HCT116 (cell line): ENCODE measurements at regions not wholly inside any gene's neighbourhood (a gene's known extent, or its start where the extent isn't known, plus 50 kb on each side); places are given as distances from the start of the nearest gene placed in this dataset.

Source experiments
- ATAC-seq: fragments of 200-7000 bp; cut with Tn5 transposase; 2 replicates; pipeline ENCODE4 v1.9.1; 2020; ENCODE audit warnings: mild to moderate bottlenecking, moderate library complexity
- BruUV-seq: library from RNA; stranded (reverse); fragments of 400-500 nt; replicated peaks from 2 replicates; lab custom pipeline; 2021; lab: Mats Ljungman, UMichigan
- CTCF ChIA-PET: fragments of 300-600 bp; sonication (Branson Sonifier 250); formaldehyde crosslinking; loops from one replicate; lab custom pipeline; 2021; ENCODE audit warnings: antibody characterized with exemption; lab: Charles Lee
- POLR2A ChIA-PET: fragments of 300-600, 350-600 bp; sonication (Branson Sonifier 250); formaldehyde crosslinking; loops from one replicate; lab custom pipeline; 2021; ENCODE audit warnings: antibody characterized with exemption; lab: Charles Lee
- RAD21 ChIA-PET, 2 experiments: fragments of 300-600 bp; sonication (Branson Sonifier 250); formaldehyde crosslinking; loops; one replicate each; lab custom pipeline; 2023; ENCODE audit warnings: low total read pairs in 2 of 2; ENCODE audit not compliant: uncharacterized antibody in 2 of 2, unreplicated experiment in 2 of 2, low non-redundant PET in 1 of 2; lab: Charles Lee
- DNase-seq: peaks from one replicate; pipeline ENCODE4 v3.0.0-alpha.2; 2010; ENCODE audit warnings: low read depth, low spot score
- H2AFZ ChIP-seq: fragments of 200-600 bp; shearing (Covaris generic), sonication (generic); 2 replicates; pipeline ENCODE4 v1.6.1; 2017; ENCODE audit warnings: low read depth, mixed run types, mixed read lengths, antibody characterized with exemption, low read length; ENCODE audit not compliant: poor library complexity, severe bottlenecking
- H3K27ac ChIP-seq: 2 replicates; pipeline ENCODE4 v1.5.1; 2012; ENCODE audit warnings: low read depth, low read length
- H3K27me3 ChIP-seq: fragments of 200-600 bp; sonication (generic); 2 replicates; pipeline ENCODE4 v1.6.1; 2016; ENCODE audit warnings: mixed run types, low read length, mixed read lengths; ENCODE audit not compliant: insufficient read depth
- H3K36me3 ChIP-seq, 2 experiments: fragments of 200-500 bp in 1 of 2; fragments of 200-600 bp in 1 of 2; sonication (Bioruptor generic) in 1 of 2; sonication (generic) in 1 of 2; 2 replicates each; pipeline versions ENCODE4 v1.5.1 to v1.6.1; 2014 to 2016; ENCODE audit warnings: low read length in 2 of 2, inconsistent platforms in 1 of 2, mixed read lengths in 1 of 2, mixed run types in 1 of 2; ENCODE audit not compliant: insufficient read depth in 2 of 2, control insufficient read depth in 1 of 2
- H3K4me1 ChIP-seq, 2 experiments: fragments of 200-600 bp in 1 of 2; sonication (generic) in 1 of 2; 2 replicates each; pipeline versions ENCODE4 v1.5.1 to v1.6.1; 2012 to 2017; ENCODE audit warnings: low read length in 2 of 2, inconsistent platforms in 1 of 2, mild to moderate bottlenecking in 1 of 2, mixed read lengths in 1 of 2, mixed run types in 1 of 2, moderate library complexity in 1 of 2; ENCODE audit not compliant: insufficient read depth in 2 of 2, control insufficient read depth in 1 of 2
- H3K4me2 ChIP-seq: fragments of 200-600 bp; sonication (generic); 2 replicates; pipeline ENCODE4 v1.6.1; 2017; ENCODE audit warnings: mixed run types, low read length, mixed read lengths
- H3K4me3 ChIP-seq, 2 experiments: fragments of 200-600 bp in 1 of 2; sonication (generic) in 1 of 2; replicated peaks in 1 of 2; 2 replicates each; pipeline ENCODE4 v1.5.1; 2011 to 2016; ENCODE audit warnings: low read length in 2 of 2, control low read depth in 1 of 2, low read depth in 1 of 2, mild to moderate bottlenecking in 1 of 2, mixed read lengths in 1 of 2, mixed run types in 1 of 2
- H3K79me2 ChIP-seq: fragments of 200-600 bp; sonication (generic); 2 replicates; pipeline ENCODE4 v1.6.1; 2017; ENCODE audit warnings: mild to moderate bottlenecking, mixed run types, low read length, moderate library complexity, mixed read lengths; ENCODE audit not compliant: insufficient read depth
- H3K9ac ChIP-seq: fragments of 200-600 bp; sonication (generic); 2 replicates; pipeline ENCODE4 v1.6.1; 2016; ENCODE audit warnings: low read length, mixed read lengths
- H3K9me2 ChIP-seq: fragments of 200-600 bp; sonication (generic), shearing (Covaris generic); 2 replicates; pipeline ENCODE4 v1.6.1; 2017; ENCODE audit warnings: mixed run types, mild to moderate bottlenecking, moderate library complexity; ENCODE audit not compliant: insufficient read depth
- H3K9me3 ChIP-seq, 2 experiments: fragments of 200-500 bp in 1 of 2; fragments of 200-600 bp in 1 of 2; sonication (Bioruptor generic) in 1 of 2; sonication (generic) in 1 of 2; 2 replicates each; pipeline ENCODE4 v1.6.1; 2014 to 2017; ENCODE audit warnings: low read length in 2 of 2, mixed read lengths in 2 of 2, inconsistent platforms in 1 of 2, low read depth in 1 of 2, mild to moderate bottlenecking in 1 of 2, mixed run types in 1 of 2, moderate library complexity in 1 of 2; ENCODE audit not compliant: control insufficient read depth in 1 of 2, insufficient read depth in 1 of 2
- H4K20me1 ChIP-seq: fragments of 200-600 bp; sonication (generic), shearing (Covaris generic); 2 replicates; pipeline ENCODE4 v1.6.1; 2017; ENCODE audit warnings: mixed run types, mild to moderate bottlenecking, moderate library complexity; ENCODE audit not compliant: insufficient read depth
- CBX3 ChIP-seq: IDR thresholded peaks from 2 replicates; pipeline ENCODE4 v1.6.1; 2012; ENCODE audit warnings: low read depth
- ELF1 ChIP-seq: IDR thresholded peaks from 2 replicates; pipeline ENCODE4 v1.6.1; 2012; ENCODE audit warnings: low read depth, borderline replicate concordance
- EZH2phosphoT487 ChIP-seq: fragments of 200-600 bp; IDR thresholded peaks from 2 replicates; pipeline ENCODE4 v1.6.1; 2018; ENCODE audit warnings: antibody characterized with exemption, borderline replicate concordance
- FOSL1 ChIP-seq: IDR thresholded peaks from 2 replicates; pipeline ENCODE4 v1.6.1; 2012; ENCODE audit warnings: low read depth
- JUND ChIP-seq: IDR thresholded peaks from 2 replicates; pipeline ENCODE4 v1.6.1; 2012
- POLR2A ChIP-seq: IDR thresholded peaks from 2 replicates; pipeline ENCODE4 v1.7.0; 2011; ENCODE audit warnings: borderline replicate concordance; ENCODE audit not compliant: insufficient read depth, insufficient read length; ENCODE audit errors: extremely low read depth
- SRF ChIP-seq: IDR thresholded peaks from 2 replicates; pipeline ENCODE4 v1.6.1; 2012; ENCODE audit warnings: low read depth
- YY1 ChIP-seq: IDR thresholded peaks from 2 replicates; pipeline ENCODE4 v1.6.1; 2011; ENCODE audit warnings: low read length, low read depth, moderate library complexity, mild to moderate bottlenecking; ENCODE audit not compliant: insufficient replicate concordance; ENCODE audit errors: extremely low read depth
- ZFX ChIP-seq: fragments of 450-650 bp; IDR thresholded peaks from 2 replicates; pipeline ENCODE4 v1.6.1; 2017
- intact Hi-C: fragments of 100-400 bp; cut with micrococcal nuclease; formaldehyde crosslinking; loops from 2 replicates; pipeline ENCODE4 v1.10.0; 2022
- TF ChIP-seq, protein P1 (sequence below): IDR thresholded peaks from 2 replicates; pipeline ENCODE4 v1.6.1; 2011; ENCODE audit warnings: mild to moderate bottlenecking, low read length, moderate library complexity; ENCODE audit not compliant: insufficient replicate concordance; ENCODE audit errors: extremely low read depth

DNA sequence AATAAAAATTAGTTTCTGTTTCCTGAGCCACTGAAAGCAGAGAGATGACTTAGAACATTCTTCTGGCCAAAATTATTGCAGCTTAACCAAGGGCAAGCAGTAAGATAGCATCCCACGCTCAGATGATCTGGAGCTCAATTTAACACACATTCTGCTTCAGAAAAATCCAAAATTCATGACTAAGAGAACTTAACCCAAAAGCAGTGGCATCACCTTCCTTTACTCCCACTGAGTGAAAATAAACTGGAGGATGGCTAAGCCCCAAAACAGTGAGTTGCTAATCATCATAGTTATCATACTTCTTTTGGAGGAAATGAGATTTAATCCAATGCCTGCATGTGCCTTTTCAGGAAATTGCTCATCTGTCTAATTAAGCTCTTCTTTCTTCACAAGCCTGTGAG, 195.4 kb downstream of the DUSP6 start:
- BruUV-seq = no TSS peak
- POLR2A ChIA-PET = no interaction called here
- H3K27ac ChIP-seq = no peak overlapping the region
- DNase-seq (no peak), ATAC-seq (no peak)
- RAD21 ChIA-PET = no interaction called here
- H3K4me1 ChIP-seq = peaks cover 0 to 4% of the 10 kb centered on the region in 2 experiments; a peak in 1 of 4 replicates
- H3K27me3 ChIP-seq = no peaks in the 10 kb centered on the region
- no peak for TF ChIP-seq EZH2phosphoT487
- TF ChIP-seq, protein P1, sequence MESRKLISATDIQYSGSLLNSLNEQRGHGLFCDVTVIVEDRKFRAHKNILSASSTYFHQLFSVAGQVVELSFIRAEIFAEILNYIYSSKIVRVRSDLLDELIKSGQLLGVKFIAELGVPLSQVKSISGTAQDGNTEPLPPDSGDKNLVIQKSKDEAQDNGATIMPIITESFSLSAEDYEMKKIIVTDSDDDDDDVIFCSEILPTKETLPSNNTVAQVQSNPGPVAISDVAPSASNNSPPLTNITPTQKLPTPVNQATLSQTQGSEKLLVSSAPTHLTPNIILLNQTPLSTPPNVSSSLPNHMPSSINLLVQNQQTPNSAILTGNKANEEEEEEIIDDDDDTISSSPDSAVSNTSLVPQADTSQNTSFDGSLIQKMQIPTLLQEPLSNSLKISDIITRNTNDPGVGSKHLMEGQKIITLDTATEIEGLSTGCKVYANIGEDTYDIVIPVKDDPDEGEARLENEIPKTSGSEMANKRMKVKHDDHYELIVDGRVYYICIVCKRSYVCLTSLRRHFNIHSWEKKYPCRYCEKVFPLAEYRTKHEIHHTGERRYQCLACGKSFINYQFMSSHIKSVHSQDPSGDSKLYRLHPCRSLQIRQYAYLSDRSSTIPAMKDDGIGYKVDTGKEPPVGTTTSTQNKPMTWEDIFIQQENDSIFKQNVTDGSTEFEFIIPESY = no peak
- no peak for TF ChIP-seq SRF
- no peak for TF ChIP-seq FOSL1
- no peak for TF ChIP-seq ZFX
- TF ChIP-seq POLR2A = no peak
- TF ChIP-seq YY1 = no peak
- no peak for TF ChIP-seq ELF1
- TF ChIP-seq CBX3 = no peak
- no peak for TF ChIP-seq JUND
- no peak overlapping the region for H2AFZ ChIP-seq
- H3K9me2 ChIP-seq = no peaks in the 10 kb centered on the region
- no peaks in the 10 kb centered on the region for H3K9me3 ChIP-seq
- no peak overlapping the region for H3K9ac ChIP-seq
- H4K20me1 ChIP-seq = no peaks in the 10 kb centered on the region
- H3K4me2 ChIP-seq = no peak overlapping the region
- H3K79me2 ChIP-seq = no peaks in the 10 kb centered on the region
- H3K36me3 ChIP-seq = no peaks in the 10 kb centered on the region
- CTCF ChIA-PET = no interaction called here
- intact Hi-C loops = loop anchor here (10.0 kb wide), 1 partner anchor 188 kb away; no protein-coding TSS in a partner anchor
- no peak overlapping the region for H3K4me3 ChIP-seq
